Lower leg skin (tissue), 3 donors: ENCODE measurements at regions not wholly inside any gene's neighbourhood (a gene's known extent, or its start where the extent isn't known, plus 50 kb on each side); places are given as distances from the start of the nearest gene placed in this dataset.

Experiments used
- CTCF ChIP-seq, 3 donors: fragments of 450-650 bp; IDR thresholded peaks; one replicate each; pipeline ENCODE4 v1.5.1; 2016; ENCODE audit warnings: antibody characterized with exemption in 3 of 3, mild to moderate bottlenecking in 3 of 3, moderate library complexity in 2 of 3
- POLR2A ChIP-seq, 2 donors: fragments of 450-650 bp; IDR thresholded peaks; one replicate each; pipeline ENCODE4 v1.6.1; 2016 to 2017; ENCODE audit warnings: antibody characterized with exemption in 2 of 2, mild to moderate bottlenecking in 1 of 2, moderate library complexity in 1 of 2

- TF ChIP-seq CTCF (IDR thresholded peaks at IDR 0.05) (no peak), POLR2A (IDR thresholded peaks at IDR 0.05) (no peak)
Measured at GRCh38 chr4:13182133-13182532, 302.0 kb downstream of the RAB28 start.
